ENCODE measurements at regions not wholly inside any gene's neighbourhood (a gene's known extent, or its start where the extent isn't known, plus 50 kb on each side); places are given as distances from the start of the nearest gene placed in this dataset.
"Not testable (repeated sequence)": the region's sequence is repeated elsewhere in the genome, so short reads cannot be mapped to it uniquely, and the experiment has no call there.

- no peak overlapping the region for H3K27ac ChIP-seq (ENCODE audit: low read length)
- H3K9me3 ChIP-seq (ENCODE audit: control insufficient read depth, low read length) = peaks cover 9% of the 10 kb centered on the region
- no peak overlapping the region for H3K4me3 ChIP-seq (ENCODE audit: low read length)
- peaks cover 12% of the 10 kb centered on the region for H3K27me3 ChIP-seq (ENCODE audit: control insufficient read depth, insufficient read depth)
- 37% methylated on average over 7 of the region's 7 CpGs for WGBS
- intact Hi-C loops (cut with DNase I) = no loop called here
- ATAC-seq (no peak), DNase-seq (no peak)
- no peaks in the 10 kb centered on the region for H3K4me1 ChIP-seq (ENCODE audit: control insufficient read depth, insufficient read depth, low read length)
These were observed 1526.5 kb upstream of the TPTE start for GRCh38 chr21:8994640-8995511.

DNA sequence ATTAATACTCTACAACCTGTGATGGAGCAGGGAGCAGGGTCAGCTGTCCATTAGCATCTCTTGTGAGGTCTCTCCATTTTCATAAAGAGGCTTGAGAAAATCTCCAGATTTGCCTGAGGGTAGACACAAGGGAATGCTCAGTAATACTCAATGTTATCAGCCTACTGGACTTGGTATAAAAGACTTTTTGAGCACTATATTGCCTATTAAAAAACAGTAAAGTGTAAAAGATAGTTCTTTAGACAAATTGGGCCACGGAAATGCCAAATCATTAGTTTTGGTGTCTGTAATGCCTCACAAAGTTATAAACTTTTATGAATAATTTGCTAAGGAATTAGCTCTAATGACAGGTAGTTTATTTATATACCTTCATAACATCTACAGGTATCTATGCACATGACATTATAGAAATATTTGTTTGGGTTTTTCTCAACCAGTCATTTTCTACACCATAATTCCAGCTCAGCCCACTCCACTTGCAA, 1524.9 kb upstream of the TPTE start:
- H3K4me3 ChIP-seq (ENCODE audit: low read length); intact Hi-C loops (cut with DNase I); H3K27me3 ChIP-seq (ENCODE audit: control insufficient read depth, insufficient read depth); DNase-seq; H3K27ac ChIP-seq (ENCODE audit: low read length); H3K4me1 ChIP-seq (ENCODE audit: control insufficient read depth, insufficient read depth, low read length); H3K9me3 ChIP-seq (ENCODE audit: control insufficient read depth, low read length); ATAC-seq: not testable (repeated sequence)
- WGBS = 40% methylated on average over 1 of the region's 1 CpG

- Histone ChIP-seq H3K27ac (ENCODE audit: low read length) (no peak overlapping the region), H3K4me1 (ENCODE audit: control insufficient read depth, insufficient read depth, low read length) (no peaks in the 10 kb centered on the region), H3K4me3 (ENCODE audit: low read length) (no peak overlapping the region), H3K9me3 (ENCODE audit: control insufficient read depth, low read length) (no peaks in the 10 kb centered on the region), H3K27me3 (ENCODE audit: control insufficient read depth, insufficient read depth) (peaks cover 7% of the 10 kb centered on the region)
- DNase-seq = no peak
- no peak for ATAC-seq
- WGBS = 47% methylated on average over 1 of the region's 1 CpG
- intact Hi-C loops (cut with DNase I) = no loop called here
These were observed 1524.4 kb upstream of the TPTE start for GRCh38 chr21:8997011-8997440.

- ATAC-seq; H3K4me3 ChIP-seq (ENCODE audit: low read length); DNase-seq; intact Hi-C loops (cut with DNase I); H3K27ac ChIP-seq (ENCODE audit: low read length); H3K4me1 ChIP-seq (ENCODE audit: control insufficient read depth, insufficient read depth, low read length); H3K9me3 ChIP-seq (ENCODE audit: control insufficient read depth, low read length); H3K27me3 ChIP-seq (ENCODE audit: control insufficient read depth, insufficient read depth): not testable (repeated sequence)
- 35% methylated on average over 4 of the region's 4 CpGs for WGBS
These were observed 1523.7 kb upstream of the TPTE start for GRCh38 chr21:8997443-8998390.

DNA sequence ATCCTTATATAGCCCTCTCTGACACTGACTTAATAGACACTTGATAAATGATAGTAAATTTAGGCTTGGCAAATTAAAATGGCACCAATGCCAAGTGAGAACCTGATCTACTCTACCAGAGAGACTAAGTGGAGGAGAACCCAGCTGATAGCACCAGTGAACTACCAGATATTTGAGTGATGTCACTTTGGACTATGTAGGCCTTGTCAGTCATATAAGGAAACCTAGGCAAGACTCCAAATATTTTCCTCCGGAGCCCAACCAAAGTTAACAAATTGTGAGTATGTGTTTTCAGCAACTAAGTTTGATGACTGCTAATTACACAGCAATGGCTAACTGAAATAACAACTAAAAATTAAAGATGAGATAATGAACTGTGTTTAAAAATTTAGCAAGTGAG, 1522.9 kb upstream of the TPTE start:
- H3K27me3 ChIP-seq (ENCODE audit: control insufficient read depth, insufficient read depth); DNase-seq; ATAC-seq; H3K4me3 ChIP-seq (ENCODE audit: low read length); H3K27ac ChIP-seq (ENCODE audit: low read length); intact Hi-C loops (cut with DNase I); H3K4me1 ChIP-seq (ENCODE audit: control insufficient read depth, insufficient read depth, low read length); H3K9me3 ChIP-seq (ENCODE audit: control insufficient read depth, low read length): not testable (repeated sequence)
- 29% methylated on average over 1 of the region's 1 CpG for WGBS

GRCh38 chr21:8998946-8999681, 1522.3 kb upstream of the TPTE start:
- WGBS = 20% methylated on average over 4 of the region's 4 CpGs
- ATAC-seq (no peak), DNase-seq (no peak)
- no peaks in the 10 kb centered on the region for H3K9me3 ChIP-seq (ENCODE audit: control insufficient read depth, low read length)
- H3K27me3 ChIP-seq (ENCODE audit: control insufficient read depth, insufficient read depth) = peaks cover 4% of the 10 kb centered on the region
- intact Hi-C loops (cut with DNase I) = no loop called here
- H3K4me1 ChIP-seq (ENCODE audit: control insufficient read depth, insufficient read depth, low read length) = no peaks in the 10 kb centered on the region
- H3K27ac ChIP-seq (ENCODE audit: low read length) = no peak overlapping the region
- no peak overlapping the region for H3K4me3 ChIP-seq (ENCODE audit: low read length)

- H3K4me1 ChIP-seq (ENCODE audit: control insufficient read depth, insufficient read depth, low read length); H3K9me3 ChIP-seq (ENCODE audit: control insufficient read depth, low read length); DNase-seq; H3K27me3 ChIP-seq (ENCODE audit: control insufficient read depth, insufficient read depth); H3K4me3 ChIP-seq (ENCODE audit: low read length); intact Hi-C loops (cut with DNase I); ATAC-seq; H3K27ac ChIP-seq (ENCODE audit: low read length): not testable (repeated sequence)
- 16% methylated on average over 1 of the region's 1 CpG for WGBS
These were observed 1521.3 kb upstream of the TPTE start for GRCh38 chr21:9000132-9000531.

GRCh38 chr21:9000671-9001070, 1520.7 kb upstream of the TPTE start:
- H3K27me3 ChIP-seq (ENCODE audit: control insufficient read depth, insufficient read depth); ATAC-seq; H3K27ac ChIP-seq (ENCODE audit: low read length); H3K4me3 ChIP-seq (ENCODE audit: low read length); H3K4me1 ChIP-seq (ENCODE audit: control insufficient read depth, insufficient read depth, low read length); DNase-seq; H3K9me3 ChIP-seq (ENCODE audit: control insufficient read depth, low read length); intact Hi-C loops (cut with DNase I): not testable (repeated sequence)
- 74% methylated on average over 2 of the region's 2 CpGs for WGBS

- H3K9me3 ChIP-seq (ENCODE audit: control insufficient read depth, low read length); ATAC-seq; DNase-seq; intact Hi-C loops (cut with DNase I); H3K27ac ChIP-seq (ENCODE audit: low read length); H3K4me1 ChIP-seq (ENCODE audit: control insufficient read depth, insufficient read depth, low read length); H3K4me3 ChIP-seq (ENCODE audit: low read length); H3K27me3 ChIP-seq (ENCODE audit: control insufficient read depth, insufficient read depth): not testable (repeated sequence)
- WGBS = 66% methylated on average over 5 of the region's 5 CpGs
These were observed 1519.3 kb upstream of the TPTE start for GRCh38 chr21:9001890-9002663.

Measured in right cardiac atrium (tissue), 5 donors.